ENCODE measurements at regions not wholly inside any gene's neighbourhood (a gene's known extent, or its start where the extent isn't known, plus 50 kb on each side); places are given as distances from the start of the nearest gene placed in this dataset.

DNA sequence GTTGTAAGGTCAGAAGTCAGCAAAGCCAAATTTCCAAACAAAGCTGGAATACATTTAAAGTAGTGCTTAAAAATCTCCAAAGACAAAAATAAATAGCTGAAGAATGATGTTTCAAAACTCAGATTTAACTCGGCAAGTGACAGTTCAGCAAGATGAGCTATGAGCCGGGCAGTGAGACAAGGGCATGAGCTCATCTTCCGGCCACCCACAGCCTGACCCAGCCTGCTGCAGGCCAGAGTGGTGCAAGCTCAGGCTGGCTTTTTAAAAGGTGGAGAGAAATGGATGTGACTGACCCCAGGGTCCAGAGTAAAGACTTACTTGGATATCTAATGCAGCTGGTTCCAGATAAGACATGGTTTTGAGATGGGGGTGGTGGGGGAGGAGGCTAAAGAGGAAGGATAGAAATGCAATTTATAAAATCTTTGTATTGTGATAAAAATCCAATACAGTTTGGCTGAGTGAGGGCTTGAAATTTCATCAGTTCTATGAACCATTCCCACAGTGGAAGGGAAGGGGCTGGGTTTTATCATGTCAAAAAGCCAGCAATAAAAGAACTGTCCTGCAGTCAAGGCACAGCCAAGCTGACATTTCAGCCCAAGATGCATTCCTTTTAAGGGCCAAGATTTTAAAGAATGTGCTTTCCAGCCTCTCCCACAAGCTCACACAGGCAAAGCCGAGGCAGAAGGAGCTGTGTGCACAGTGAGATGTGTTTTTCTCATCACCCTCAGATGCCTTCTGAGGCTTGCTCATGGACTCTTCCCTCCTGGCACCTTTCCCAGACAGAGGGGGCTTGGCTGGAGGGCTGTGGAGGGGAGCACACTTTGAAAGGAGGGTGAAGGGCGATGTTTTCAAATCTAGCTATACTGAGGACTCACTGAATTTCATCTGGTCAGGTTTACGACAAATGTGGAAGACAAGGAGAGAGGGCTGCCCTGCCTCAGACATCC, 97.9 kb upstream of the KLHL29 start:
- TF ChIP-seq ZNF274 (IDR thresholded peaks at IDR 0.05; ENCODE audit: low read depth, low read length), result no peak
- TF ChIP-seq YY1 (IDR thresholded peaks at IDR 0.05; ENCODE audit: insufficient read depth, insufficient read length), result no peak
- no peak for TF ChIP-seq SUZ12 (IDR thresholded peaks at IDR 0.05; ENCODE audit: extremely low read depth, insufficient read depth, insufficient read length)
